ENCODE measurements at regions not wholly inside any gene's neighbourhood (a gene's known extent, or its start where the extent isn't known, plus 50 kb on each side); places are given as distances from the start of the nearest gene placed in this dataset.

DNA sequence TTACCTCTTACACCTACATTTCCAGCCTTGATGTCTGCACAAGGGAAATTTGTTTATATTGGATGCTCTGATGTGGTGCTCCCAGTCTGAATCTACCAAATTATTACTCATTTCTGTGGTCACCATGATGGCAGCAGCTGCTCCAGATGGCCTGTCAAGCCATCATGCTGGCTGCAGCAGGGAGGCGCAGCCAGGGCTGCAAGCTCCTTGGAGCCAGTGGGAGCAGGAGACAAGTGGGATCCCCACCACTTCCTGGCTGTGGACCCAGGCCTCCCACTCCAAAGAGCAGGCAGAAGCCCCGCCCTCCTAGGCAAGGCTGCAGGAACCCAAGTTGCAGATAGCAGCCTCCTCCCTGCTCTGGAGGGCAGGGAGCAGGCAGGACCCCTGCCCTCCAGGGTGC is 241.1 kb upstream of the ATP10B start:
- FAIRE-seq, result no peak
- Histone ChIP-seq H3K4me3 (no peak overlapping the region), H3K36me3 (ENCODE audit: control insufficient read depth in 2 of 2, insufficient read depth in 2 of 2, low read length in 1 of 2) (no peaks in the 10 kb centered on the region; a peak in 1 of 4 replicates), H3K4me2 (ENCODE audit: control insufficient read depth, insufficient read depth) (no peak overlapping the region), H3K79me2 (ENCODE audit: control insufficient read depth, insufficient read depth, low read length) (no peaks in the 10 kb centered on the region), H3K9ac (ENCODE audit: control insufficient read depth, insufficient read depth, low read length) (no peak overlapping the region), H4K20me1 (ENCODE audit: control insufficient read depth, insufficient read depth) (no peaks in the 10 kb centered on the region), H3K9me3 (replicated peaks; ENCODE audit: control insufficient read depth, insufficient read depth, low read length) (no peaks in the 10 kb centered on the region; the same call in 1 of the 3 replicates), H3K4me1 (ENCODE audit: control insufficient read depth, insufficient read depth, low read length) (no peaks in the 10 kb centered on the region), H3K27ac (ENCODE audit: control insufficient read depth, insufficient read depth) (no peak overlapping the region), H2AFZ (ENCODE audit: control insufficient read depth, low read depth, low read length) (no peak overlapping the region), H3K27me3 (replicated peaks in 1 of 2; ENCODE audit: control insufficient read depth in 2 of 2, insufficient read depth in 2 of 2, low read length in 1 of 2) (no peaks in the 10 kb centered on the region)
- ChIA-PET POLR2A (no interaction called here), CTCF (no interaction called here), RAD21 (ENCODE audit: unreplicated experiment) (no interaction called here), SMC1A (ENCODE audit: uncharacterized antibody, unreplicated experiment) (no interaction called here)
- in situ Hi-C loops (cut with MboI) (no loop called here), intact Hi-C loops (cut with micrococcal nuclease; ENCODE audit: unreplicated experiment) (no loop called here)
- TF ChIP-seq JUNB (IDR thresholded peaks at IDR 0.05) (no peak), RB1 (IDR thresholded peaks at IDR 0.05; ENCODE audit: borderline replicate concordance) (no peak), STAT1 (conservative IDR thresholded peaks at IDR 0.05) (no peak), HDAC6 (IDR thresholded peaks at IDR 0.05; ENCODE audit: unreplicated experiment) (no peak), CHD4 (IDR thresholded peaks at IDR 0.05) (no peak), ATF7 (IDR thresholded peaks at IDR 0.05; ENCODE audit: low read depth) (no peak), JUND (IDR thresholded peaks at IDR 0.05; ENCODE audit: low read depth, low read length) (no peak), BHLHE40 (IDR thresholded peaks at IDR 0.05; ENCODE audit: borderline replicate concordance in 1 of 2, low read depth in 2 of 2, low read length in 1 of 2) (no peak), SMC3 (IDR thresholded peaks at IDR 0.05; ENCODE audit: borderline replicate concordance, low read length) (no peak), CBX5 (IDR thresholded peaks at IDR 0.05; ENCODE audit: low read depth) (no peak), SMAD5 (IDR thresholded peaks at IDR 0.05; ENCODE audit: low read depth) (no peak), BCL11A (IDR thresholded peaks at IDR 0.05; ENCODE audit: low read depth, low read length) (no peak), ZNF217 (IDR thresholded peaks at IDR 0.05) (no peak), RFX5 (IDR thresholded peaks at IDR 0.05; ENCODE audit: low read depth, low read length) (no peak), NFYA (IDR thresholded peaks at IDR 0.05; ENCODE audit: borderline replicate concordance, low read depth, low read length) (no peak), MTA2 (IDR thresholded peaks at IDR 0.05; ENCODE audit: low read depth) (no peak)
- TF ChIP-seq, protein P1, sequence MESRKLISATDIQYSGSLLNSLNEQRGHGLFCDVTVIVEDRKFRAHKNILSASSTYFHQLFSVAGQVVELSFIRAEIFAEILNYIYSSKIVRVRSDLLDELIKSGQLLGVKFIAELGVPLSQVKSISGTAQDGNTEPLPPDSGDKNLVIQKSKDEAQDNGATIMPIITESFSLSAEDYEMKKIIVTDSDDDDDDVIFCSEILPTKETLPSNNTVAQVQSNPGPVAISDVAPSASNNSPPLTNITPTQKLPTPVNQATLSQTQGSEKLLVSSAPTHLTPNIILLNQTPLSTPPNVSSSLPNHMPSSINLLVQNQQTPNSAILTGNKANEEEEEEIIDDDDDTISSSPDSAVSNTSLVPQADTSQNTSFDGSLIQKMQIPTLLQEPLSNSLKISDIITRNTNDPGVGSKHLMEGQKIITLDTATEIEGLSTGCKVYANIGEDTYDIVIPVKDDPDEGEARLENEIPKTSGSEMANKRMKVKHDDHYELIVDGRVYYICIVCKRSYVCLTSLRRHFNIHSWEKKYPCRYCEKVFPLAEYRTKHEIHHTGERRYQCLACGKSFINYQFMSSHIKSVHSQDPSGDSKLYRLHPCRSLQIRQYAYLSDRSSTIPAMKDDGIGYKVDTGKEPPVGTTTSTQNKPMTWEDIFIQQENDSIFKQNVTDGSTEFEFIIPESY (IDR thresholded peaks at IDR 0.05), result no peak
- 0% methylated on average over 2 of the region's 2 CpGs for WGBS (ENCODE audit: insufficient coverage, insufficient replicate concordance, low lambda C conversion rate, missing lambda C conversion rate)
- ATAC-seq, result no peak
- no peak for DNase-seq (ENCODE audit: low read depth, low spot score)
- BruUV-seq (replicated peaks), result no TSS peak

All from GM12878 (cell line).